ENCODE measurements at regions not wholly inside any gene's neighbourhood (a gene's known extent, or its start where the extent isn't known, plus 50 kb on each side); places are given as distances from the start of the nearest gene placed in this dataset.

DNA sequence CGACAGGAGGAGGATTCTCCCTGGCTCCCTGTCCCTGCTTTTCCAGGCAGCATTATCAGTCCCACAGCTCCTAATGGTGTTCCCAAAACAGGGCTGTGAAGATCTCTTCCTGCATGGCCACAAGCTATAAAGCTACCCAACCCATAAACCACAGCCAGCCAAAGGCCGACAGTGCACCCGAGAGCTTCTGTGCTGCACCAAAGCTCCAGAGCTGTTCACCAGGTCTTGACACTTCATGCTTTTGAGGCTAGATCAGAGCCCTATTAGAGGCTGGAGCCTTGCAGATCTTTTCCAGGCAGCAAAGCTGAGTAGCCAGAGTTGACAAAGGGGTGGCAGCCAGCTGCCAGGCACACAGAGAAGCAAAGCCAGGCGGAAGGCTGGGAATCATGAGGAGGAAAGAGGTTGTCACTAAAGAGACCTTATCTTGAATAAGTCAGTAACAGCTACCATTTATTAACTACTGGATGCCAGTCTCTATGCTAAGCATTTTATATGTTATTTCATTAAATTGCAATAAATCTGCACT is 180.4 kb downstream of the KATNAL1 start:
- no peak for DNase-seq

GRCh38 chr13:30125422-30126073 is 181.8 kb downstream of the KATNAL1 start:
- DNase-seq = no peak

DNA sequence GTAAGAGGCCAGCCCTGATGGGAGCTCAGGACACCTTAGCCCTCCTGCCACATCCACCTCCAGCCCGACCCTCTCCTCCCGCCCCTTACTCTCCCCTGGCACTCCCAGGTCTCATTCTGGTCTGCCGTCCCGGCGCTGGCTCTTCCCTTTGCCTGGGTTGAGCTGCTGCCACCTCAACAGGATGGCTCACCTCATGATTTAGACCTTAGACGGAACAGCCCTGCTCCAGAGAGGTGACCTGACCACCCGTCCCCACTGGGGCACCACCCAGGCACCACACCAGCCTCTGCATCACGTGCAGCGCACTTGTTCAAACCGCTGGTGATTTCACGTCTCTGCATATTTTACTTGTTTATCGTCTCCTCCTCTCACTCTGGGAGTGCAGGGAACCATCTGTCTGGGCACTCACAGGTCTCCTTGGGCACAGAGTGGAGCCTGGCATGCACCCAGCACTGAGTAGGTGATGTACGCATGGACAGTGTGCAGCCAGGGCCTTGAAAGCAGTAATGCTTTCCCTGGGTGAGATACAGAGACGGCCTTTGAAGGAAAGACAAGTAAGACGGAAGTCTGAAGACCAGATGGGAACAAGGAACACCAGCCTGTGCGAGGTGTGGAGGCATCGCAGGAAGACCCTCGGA is 183.1 kb downstream of the KATNAL1 start:
- no peak for DNase-seq

DNA sequence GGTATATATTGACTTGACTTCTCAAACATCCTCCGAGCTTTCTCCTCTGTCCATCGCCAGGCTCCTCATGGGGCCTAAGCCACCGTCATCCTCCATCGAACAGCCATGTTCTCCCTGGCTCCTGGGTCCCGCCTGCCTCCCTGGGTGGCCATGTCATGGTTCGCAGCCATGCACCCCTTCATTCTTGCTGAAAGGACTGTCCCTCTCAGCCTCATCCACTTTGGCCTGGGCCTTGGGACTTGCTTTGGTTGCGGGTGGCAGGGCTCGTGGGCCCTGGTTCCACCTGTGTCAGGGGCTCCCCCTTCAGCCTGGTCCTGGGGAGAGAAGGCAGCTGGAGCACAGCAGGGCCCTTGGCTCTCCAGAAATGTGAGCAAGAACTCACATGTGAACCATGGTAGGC is 183.8 kb downstream of the KATNAL1 start:
- no peak for DNase-seq

- no peak for DNase-seq
These were observed 185.7 kb downstream of the KATNAL1 start for GRCh38 chr13:30121666-30122065.

- DNase-seq = no peak
These were observed 186.1 kb downstream of the KATNAL1 start for GRCh38 chr13:30121244-30121643.

- DNase-seq = no peak
These were observed 187.1 kb downstream of the KATNAL1 start for GRCh38 chr13:30120133-30120822.

DNA sequence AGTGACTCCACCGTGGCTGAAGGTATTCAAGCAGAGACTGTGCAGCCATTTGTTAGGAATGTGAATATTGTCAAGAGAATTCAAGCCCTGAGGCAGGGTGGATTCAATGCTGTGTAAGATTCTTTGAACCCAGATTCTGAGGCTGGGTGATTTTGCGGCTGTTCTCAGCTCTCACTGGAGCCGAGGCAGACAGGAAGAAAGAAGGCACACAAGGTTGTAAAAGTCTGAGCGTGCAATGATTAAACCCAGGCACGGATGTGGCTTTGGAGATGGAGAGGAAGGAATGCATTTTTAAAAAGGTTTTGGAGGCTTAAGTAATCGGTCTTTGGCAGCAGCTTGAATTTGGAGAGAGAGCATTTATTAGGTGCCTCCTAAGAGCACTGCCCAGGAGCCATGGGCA is 187.9 kb downstream of the KATNAL1 start:
- DNase-seq = no peak

- DNase-seq = no peak
These were observed 191.0 kb downstream of the KATNAL1 start for GRCh38 chr13:30116379-30116778.

- no peak for DNase-seq
These were observed 192.1 kb downstream of the KATNAL1 start for GRCh38 chr13:30115257-30115600.

DNA sequence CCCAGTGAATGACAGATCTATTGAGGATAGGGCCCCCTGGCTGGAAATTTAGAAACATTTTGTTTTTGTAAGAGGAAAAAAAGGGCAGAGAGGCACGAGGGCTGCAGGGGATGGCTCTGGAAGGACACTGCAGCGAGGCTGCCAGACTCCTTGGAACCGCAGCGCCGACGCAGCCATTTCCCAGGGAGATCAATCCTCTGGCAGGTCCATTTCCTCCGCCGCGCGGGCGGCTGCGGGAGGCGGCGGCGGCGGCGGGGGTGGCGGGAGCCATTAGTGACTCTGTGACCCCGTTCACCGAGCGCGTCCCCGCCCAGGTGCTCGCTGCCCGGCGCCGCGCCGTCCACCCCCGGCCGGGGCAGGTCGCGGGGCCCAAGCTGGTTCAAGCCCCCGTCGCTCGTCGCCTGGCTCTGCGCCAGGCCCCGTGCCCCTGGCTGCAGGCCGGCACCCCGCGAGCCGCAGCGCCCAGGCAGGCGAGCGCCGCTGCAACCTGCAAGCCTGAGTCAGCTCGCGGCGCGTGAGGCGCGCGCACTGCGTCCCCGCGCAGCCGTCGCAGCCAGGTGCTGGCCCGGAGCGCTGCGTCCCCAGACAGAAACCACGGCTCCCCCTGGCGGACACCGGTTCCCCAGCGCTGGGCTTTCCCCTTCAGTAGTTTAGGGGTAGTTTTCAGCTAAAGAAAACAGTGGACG is 192.6 kb downstream of the KATNAL1 start:
- DNase-seq = peak; percentile 88

DNA sequence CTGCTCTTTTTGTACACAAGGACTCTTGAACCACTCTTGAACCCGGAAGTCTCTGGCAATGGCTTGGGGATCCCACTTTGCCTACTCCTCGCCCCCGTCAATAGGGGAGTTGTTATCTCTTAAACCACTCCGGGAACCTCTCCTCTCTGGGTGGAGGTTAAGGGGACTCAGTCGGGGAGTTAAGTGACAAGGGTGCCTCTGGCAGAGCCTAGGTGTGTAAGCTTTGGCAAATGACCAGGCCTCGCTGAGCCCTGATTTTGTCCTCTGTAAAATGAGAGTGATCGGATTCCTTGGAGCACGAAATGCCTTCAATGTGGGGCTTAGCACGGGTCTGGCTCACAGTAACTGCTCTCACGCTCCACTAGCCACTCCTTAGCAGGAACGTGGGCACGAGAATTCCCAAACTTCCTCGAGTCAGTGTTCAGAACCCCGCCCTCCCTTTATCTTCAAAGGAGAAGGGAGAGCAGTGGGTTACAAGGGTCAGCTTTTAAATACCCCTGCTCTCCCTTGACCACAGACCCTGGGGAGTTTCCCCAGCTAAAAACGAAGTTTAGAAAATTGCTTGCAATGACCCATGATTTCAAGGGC is 193.3 kb downstream of the KATNAL1 start:
- DNase-seq = no peak

GRCh38 chr13:30113551-30113950 is 193.8 kb downstream of the KATNAL1 start:
- DNase-seq = no peak

DNA sequence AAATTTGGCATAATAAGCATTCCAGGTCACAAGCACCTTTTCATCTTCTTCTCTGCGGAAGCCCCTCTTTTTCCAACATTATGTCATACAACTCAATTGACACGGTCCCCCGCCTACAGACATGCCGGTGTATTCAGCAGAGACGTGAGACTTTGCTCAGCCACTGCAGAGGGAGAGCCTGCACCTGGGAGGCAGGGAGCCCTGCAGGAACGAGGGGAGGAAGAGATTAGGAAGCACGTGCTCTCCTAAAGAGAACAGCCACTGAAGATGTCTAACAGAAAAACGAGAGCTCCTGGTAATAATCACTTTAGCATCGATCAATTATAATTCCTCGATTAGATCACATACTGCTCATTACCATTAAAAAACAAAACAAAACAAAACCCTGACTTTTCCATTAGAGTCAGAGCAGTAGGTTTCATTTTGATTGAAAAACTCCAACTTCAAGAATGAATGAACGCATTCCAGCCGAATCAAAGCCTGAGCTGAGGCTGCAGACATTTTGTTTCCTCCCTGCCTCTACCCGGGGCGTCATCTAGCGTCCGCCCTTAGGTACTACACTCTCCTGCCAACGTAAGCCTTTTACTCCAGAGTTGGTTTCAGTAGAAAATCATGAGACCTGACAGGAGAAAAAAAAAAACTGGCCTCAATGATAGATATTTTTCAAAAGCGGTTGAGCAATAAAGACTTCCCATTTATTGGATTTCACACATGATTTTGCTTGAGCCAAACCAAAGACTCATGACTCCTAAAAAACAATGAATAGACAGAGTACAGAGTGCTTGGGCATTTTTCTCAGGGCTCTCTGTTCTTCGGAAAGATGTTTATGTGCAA is 194.5 kb downstream of the KATNAL1 start:
- peak; percentile 85 for DNase-seq

DNA sequence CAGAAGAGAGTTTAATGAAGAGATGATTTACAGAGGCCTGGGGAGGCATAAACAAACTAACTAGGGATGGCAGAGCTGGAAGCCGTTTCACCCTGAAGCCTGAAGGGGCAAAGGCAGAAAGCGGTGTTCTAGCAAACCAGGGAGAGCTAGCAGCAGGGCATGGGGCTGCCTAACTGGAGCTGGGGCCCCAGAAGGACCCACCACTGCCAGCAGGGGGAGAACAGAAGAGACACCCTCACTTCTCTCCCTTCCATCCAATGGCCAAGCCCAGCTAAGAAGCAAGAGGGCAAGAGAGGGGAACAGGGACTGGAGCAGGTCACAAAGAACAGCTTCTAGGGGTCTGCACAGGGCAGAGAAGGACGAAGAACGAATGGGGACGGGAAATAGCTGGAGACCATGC is 195.5 kb downstream of the KATNAL1 start:
- DNase-seq = no peak

DNA sequence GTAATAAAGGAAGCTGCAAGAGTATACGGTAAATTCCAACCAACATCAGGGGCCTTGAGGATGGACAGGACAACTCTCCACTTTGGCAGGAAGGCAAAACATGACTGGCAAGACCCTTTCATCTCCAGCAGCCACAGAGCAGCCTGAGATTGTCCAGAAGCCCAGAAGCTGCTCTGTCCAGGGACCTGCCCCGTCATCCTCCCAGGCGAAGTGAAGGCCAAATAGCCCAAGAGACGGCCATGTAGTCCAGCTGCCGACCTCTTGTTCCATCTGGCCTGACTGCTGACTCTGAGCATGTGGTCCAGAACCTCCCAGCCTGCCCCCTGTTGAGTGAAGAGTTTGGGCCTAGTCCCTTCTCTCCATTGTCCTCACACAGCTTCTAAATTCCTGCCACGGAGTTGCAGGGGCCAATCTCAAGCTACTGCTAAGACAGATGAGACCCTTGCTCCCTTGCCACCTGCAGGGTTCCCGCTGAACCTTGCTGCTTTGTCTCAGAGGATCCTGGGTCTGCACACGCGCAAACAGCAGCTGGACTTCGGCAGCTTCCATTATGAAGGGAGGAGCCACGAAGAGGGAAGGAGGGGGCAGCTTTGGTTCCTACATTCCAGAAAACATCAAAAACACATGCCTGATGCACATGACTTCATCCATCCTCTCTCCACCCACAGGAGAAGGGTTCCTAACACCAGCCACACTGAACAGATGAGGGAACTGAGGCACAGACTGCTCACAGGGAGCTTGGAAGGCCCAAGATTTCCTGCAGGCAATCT is 196.9 kb downstream of the KATNAL1 start:
- DNase-seq = no peak

DNA sequence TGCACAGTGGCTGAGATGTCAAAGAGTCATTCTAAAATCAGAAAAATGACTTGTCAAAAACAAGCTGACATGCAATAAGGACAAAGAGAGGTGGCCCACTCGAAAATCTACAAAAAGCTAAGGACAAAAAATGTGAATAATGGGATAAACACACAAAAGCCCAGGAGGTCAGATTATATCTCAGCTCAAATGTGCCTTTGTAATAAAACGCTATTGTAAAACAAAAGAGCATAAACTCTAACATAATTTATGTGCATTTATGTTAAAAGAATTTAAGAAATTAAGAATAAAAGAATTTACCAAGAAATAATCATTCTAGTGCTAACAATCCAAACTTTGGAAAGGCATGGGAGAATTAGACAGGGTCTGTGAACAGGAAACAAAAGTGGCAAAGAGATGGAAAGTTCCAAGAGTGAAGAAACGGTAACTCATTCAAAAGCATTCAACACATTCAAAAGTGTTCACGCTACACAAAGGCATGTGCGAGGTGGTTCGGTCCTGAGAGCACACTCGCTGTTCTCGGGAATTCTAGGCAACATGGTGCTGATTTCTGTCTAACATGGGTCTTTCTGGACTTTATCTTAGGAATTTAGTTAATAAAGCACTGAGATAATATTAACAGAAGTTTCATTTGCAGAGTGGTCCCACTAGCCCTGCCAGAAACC is 197.7 kb downstream of the KATNAL1 start:
- no peak for DNase-seq

- DNase-seq = no peak
These were observed 198.5 kb downstream of the KATNAL1 start for GRCh38 chr13:30108913-30109237.

DNA sequence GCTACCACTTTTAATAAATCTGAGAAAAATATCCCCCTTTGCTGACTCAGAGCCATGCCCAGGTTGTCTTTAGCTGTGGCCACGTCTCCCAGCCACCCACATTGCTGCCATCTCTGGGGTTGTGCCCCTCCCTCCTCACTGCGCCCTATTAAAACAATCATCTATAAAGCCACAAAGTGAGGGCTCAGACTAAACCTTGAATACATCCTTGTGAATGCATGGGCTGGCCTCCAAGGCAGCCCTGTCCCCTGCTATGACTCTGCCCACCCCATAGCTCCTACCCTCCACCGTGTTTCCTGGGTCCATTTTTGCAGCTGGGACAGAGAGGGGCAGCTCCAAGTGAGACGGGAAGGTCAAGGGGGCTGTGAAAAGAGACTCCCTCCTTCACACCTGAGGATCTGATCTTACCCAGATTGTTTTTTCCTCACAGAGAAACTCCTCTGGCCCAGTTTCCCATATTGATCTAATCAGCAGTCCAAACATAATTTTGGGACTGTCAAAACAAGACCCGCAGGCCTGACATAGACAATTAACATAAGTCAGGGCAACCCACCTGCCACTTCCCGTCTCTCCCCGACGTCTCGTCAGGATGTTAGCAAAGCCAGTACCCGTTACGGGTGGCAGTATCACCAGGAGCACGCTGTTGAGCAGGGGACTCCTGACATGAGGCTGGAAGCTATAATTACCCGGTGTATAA is 199.0 kb downstream of the KATNAL1 start:
- no peak for DNase-seq
